Right cardiac atrium (tissue), 5 donors: ENCODE measurements at regions not wholly inside any gene's neighbourhood (a gene's known extent, or its start where the extent isn't known, plus 50 kb on each side); places are given as distances from the start of the nearest gene placed in this dataset.

Experiments used
- ATAC-seq, 2 donors: fragments of 200-7000 bp; cut with Tn5 transposase; one replicate each; pipeline versions ENCODE4 v1.8.0 to v1.9.1; 2020; ENCODE audit warnings: moderate library complexity in 2 of 2, mild to moderate bottlenecking in 1 of 2
- DNase-seq, 3 donors: peaks; one replicate each; pipeline ENCODE4 v3.0.0-alpha.2; 2020
- H3K27ac ChIP-seq: one replicate; pipeline ENCODE4 v1.5.1; 2013; ENCODE audit warnings: mild to moderate bottlenecking, low read length, control low read depth, moderate library complexity
- H3K27me3 ChIP-seq: one replicate; pipeline ENCODE4 v1.6.1; 2013; ENCODE audit not compliant: control insufficient read depth, insufficient read depth
- H3K4me1 ChIP-seq: one replicate; pipeline ENCODE4 v1.6.1; 2013; ENCODE audit warnings: low read length; ENCODE audit not compliant: control insufficient read depth, insufficient read depth
- H3K4me3 ChIP-seq: one replicate; pipeline ENCODE4 v1.5.1; 2013; ENCODE audit warnings: low read length, control low read depth
- H3K9me3 ChIP-seq: one replicate; pipeline ENCODE4 v1.6.1; 2013; ENCODE audit warnings: low read length; ENCODE audit not compliant: control insufficient read depth
- WGBS: extraction: QIAGEN DNeasy Blood & Tissue Kit; methylation state at CpG from one replicate; pipeline ENCODE4 v1.1.7; 2013; 5-methylcytosine and 5-hydroxymethylcytosine counted together
- intact Hi-C, 4 donors: fragments of 100-400 bp; cut with DNase I; formaldehyde crosslinking; loops; one replicate each; pipeline versions ENCODE4 v1.11.0 to v1.14.0; 2022 to 2023
- donor health status: healthy with polysubstance abuse.
- donor health status: DM: no; HTN: yes; CAD: no.
- donor health status: DM: no; HTN: no; CAD: no.
- donor health status: DM: no; HTN: yes; CAD: no; lungs with severe emphysema.
- donor health status: DM: yes; HTN: yes; CAD: no.

DNA sequence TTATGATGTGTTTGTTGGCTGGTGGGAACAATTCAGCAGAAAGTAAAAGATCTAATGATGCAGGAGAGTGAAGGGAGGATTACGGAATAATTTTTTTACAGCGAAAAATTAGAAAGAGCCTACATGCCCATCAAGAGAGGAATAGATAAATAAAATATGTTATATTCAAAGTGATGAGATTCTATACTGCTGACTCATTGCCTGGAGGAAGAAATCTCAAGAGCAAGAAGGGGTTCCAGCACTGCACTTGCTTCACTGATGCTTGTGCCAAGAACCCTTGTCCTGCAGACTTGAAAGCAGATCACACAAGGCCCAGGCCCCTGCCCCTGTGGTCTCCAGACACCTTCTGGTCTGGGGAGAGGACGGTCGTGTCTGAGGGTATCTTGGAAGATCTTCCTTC is 295.1 kb upstream of the POU3F1 start:
- WGBS: 79% methylated on average over 4 of the region's 4 CpGs
- DNase-seq (no peak), ATAC-seq (no peak)
- Histone ChIP-seq H3K4me3 (no peak overlapping the region), H3K9me3 (no peaks in the 10 kb centered on the region), H3K27me3 (no peaks in the 10 kb centered on the region), H3K27ac (no peak overlapping the region), H3K4me1 (no peaks in the 10 kb centered on the region)
- intact Hi-C loops: no loop called here

GRCh38 chr1:38340409-38340808 is 293.8 kb upstream of the POU3F1 start:
- Histone ChIP-seq H3K27me3 (no peaks in the 10 kb centered on the region), H3K4me1 (no peaks in the 10 kb centered on the region), H3K4me3 (no peak overlapping the region), H3K9me3 (no peaks in the 10 kb centered on the region), H3K27ac (no peak overlapping the region)
- no peak for ATAC-seq
- DNase-seq: no peak
- intact Hi-C loops: no loop called here
- WGBS: 74% methylated on average over 5 of the region's 5 CpGs

- ATAC-seq (no peak), DNase-seq (no peak)
- H3K27ac ChIP-seq: no peak overlapping the region
- intact Hi-C loops: no loop called here
- no peak overlapping the region for H3K4me3 ChIP-seq
- no peaks in the 10 kb centered on the region for H3K4me1 ChIP-seq
- no peaks in the 10 kb centered on the region for H3K9me3 ChIP-seq
- H3K27me3 ChIP-seq: no peaks in the 10 kb centered on the region
- WGBS: 78% methylated on average over 5 of the region's 5 CpGs
These were observed 291.1 kb upstream of the POU3F1 start for GRCh38 chr1:38337711-38338110.

DNA sequence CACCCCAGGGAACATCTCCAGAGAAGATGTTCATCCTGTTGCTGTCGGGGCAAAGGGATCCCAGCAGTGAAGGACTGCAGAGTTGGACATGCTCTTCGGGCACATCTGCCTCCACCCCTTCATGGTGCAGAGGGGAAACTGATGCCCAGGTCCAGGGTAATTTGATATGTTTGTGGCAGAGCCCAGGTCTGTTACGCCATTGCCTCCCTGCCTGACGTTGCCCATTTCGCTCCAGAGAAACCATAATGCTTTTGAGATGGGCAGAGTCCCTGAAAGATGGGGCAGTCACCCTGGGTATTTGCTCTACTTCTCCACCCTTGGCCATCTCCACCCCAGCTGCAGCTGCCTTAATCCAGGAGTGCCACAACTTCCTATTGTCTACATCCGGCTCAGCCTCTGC is 290.4 kb upstream of the POU3F1 start:
- intact Hi-C loops: no loop called here
- Histone ChIP-seq H3K27me3 (no peaks in the 10 kb centered on the region), H3K4me1 (no peaks in the 10 kb centered on the region), H3K9me3 (no peaks in the 10 kb centered on the region), H3K4me3 (no peak overlapping the region), H3K27ac (no peak overlapping the region)
- ATAC-seq (no peak), DNase-seq (no peak)
- WGBS: 76% methylated on average over 6 of the region's 6 CpGs

- ATAC-seq (no peak), DNase-seq (no peak)
- Histone ChIP-seq H3K4me1 (no peaks in the 10 kb centered on the region), H3K27ac (no peak overlapping the region), H3K9me3 (no peaks in the 10 kb centered on the region), H3K27me3 (no peaks in the 10 kb centered on the region), H3K4me3 (no peak overlapping the region)
- WGBS: 85% methylated on average over 8 of the region's 8 CpGs
- intact Hi-C loops: no loop called here
These were observed 289.8 kb upstream of the POU3F1 start for GRCh38 chr1:38336301-38336923.

- Histone ChIP-seq H3K27ac (no peak overlapping the region), H3K9me3 (no peaks in the 10 kb centered on the region), H3K4me1 (no peaks in the 10 kb centered on the region), H3K4me3 (no peak overlapping the region), H3K27me3 (no peaks in the 10 kb centered on the region)
- DNase-seq (no peak), ATAC-seq (no peak)
- intact Hi-C loops: no loop called here
- 64% methylated on average over 5 of the region's 5 CpGs for WGBS
These were observed 288.5 kb upstream of the POU3F1 start for GRCh38 chr1:38334930-38335592.

- no peaks in the 10 kb centered on the region for H3K27me3 ChIP-seq
- ATAC-seq (no peak), DNase-seq (no peak)
- intact Hi-C loops: no loop called here
- H3K9me3 ChIP-seq: no peaks in the 10 kb centered on the region
- no peaks in the 10 kb centered on the region for H3K4me1 ChIP-seq
- H3K27ac ChIP-seq: no peak overlapping the region
- H3K4me3 ChIP-seq: no peak overlapping the region
- WGBS: 73% methylated on average over 7 of the region's 7 CpGs
These were observed 286.2 kb upstream of the POU3F1 start for GRCh38 chr1:38332649-38333310.

- H3K27ac ChIP-seq: no peak overlapping the region
- no peaks in the 10 kb centered on the region for H3K9me3 ChIP-seq
- H3K4me1 ChIP-seq: no peaks in the 10 kb centered on the region
- DNase-seq (no peak), ATAC-seq (no peak)
- intact Hi-C loops: no loop called here
- no peak overlapping the region for H3K4me3 ChIP-seq
- WGBS: 41% methylated on average over 2 of the region's 2 CpGs
- H3K27me3 ChIP-seq: no peaks in the 10 kb centered on the region
These were observed 285.1 kb upstream of the POU3F1 start for GRCh38 chr1:38331496-38332210.

DNA sequence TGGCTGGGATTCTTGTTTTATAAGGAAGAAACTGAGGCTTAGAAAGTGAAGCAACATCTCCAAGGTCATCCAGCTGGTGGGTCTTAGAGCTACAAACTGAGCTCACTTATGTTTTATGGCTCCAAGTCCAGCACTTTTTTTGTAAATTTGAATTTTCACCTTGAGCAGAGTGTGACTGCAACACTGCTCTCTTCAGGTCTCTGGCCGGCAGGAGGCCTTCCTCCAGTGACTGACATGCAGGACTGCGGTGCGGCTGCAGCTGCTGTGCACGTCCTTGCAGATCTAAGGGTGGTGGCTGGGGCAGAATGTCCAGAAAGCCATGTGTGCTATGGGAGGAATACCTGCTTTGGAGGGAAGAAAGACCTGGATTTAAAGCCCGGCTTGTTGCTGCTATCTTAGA is 284.2 kb upstream of the POU3F1 start:
- no peaks in the 10 kb centered on the region for H3K9me3 ChIP-seq
- 75% methylated on average over 5 of the region's 5 CpGs for WGBS
- no peak overlapping the region for H3K27ac ChIP-seq
- H3K27me3 ChIP-seq: no peaks in the 10 kb centered on the region
- ATAC-seq (no peak), DNase-seq (no peak)
- H3K4me3 ChIP-seq: no peak overlapping the region
- intact Hi-C loops: no loop called here
- H3K4me1 ChIP-seq: no peaks in the 10 kb centered on the region

GRCh38 chr1:38329644-38330043 is 283.1 kb upstream of the POU3F1 start:
- 69% methylated on average over 2 of the region's 2 CpGs for WGBS
- H3K27me3 ChIP-seq: no peaks in the 10 kb centered on the region
- intact Hi-C loops: no loop called here

More at GRCh38 chr1:38329644-38330043, 283.1 kb upstream of the POU3F1 start:
- DNase-seq (no peak), ATAC-seq (no peak)
- H3K4me3 ChIP-seq: no peak overlapping the region
- H3K9me3 ChIP-seq: no peaks in the 10 kb centered on the region
- H3K27ac ChIP-seq: no peak overlapping the region
- no peaks in the 10 kb centered on the region for H3K4me1 ChIP-seq
